Ecto neural progenitor cell (in vitro differentiated cells): ENCODE measurements at regions not wholly inside any gene's neighbourhood (a gene's known extent, or its start where the extent isn't known, plus 50 kb on each side); places are given as distances from the start of the nearest gene placed in this dataset.

ENCODE experiments used
- DNase-seq: peaks from one replicate; pipeline ENCODE4 v3.0.0-alpha.2; 2018; ENCODE audit warnings: low spot score

DNA sequence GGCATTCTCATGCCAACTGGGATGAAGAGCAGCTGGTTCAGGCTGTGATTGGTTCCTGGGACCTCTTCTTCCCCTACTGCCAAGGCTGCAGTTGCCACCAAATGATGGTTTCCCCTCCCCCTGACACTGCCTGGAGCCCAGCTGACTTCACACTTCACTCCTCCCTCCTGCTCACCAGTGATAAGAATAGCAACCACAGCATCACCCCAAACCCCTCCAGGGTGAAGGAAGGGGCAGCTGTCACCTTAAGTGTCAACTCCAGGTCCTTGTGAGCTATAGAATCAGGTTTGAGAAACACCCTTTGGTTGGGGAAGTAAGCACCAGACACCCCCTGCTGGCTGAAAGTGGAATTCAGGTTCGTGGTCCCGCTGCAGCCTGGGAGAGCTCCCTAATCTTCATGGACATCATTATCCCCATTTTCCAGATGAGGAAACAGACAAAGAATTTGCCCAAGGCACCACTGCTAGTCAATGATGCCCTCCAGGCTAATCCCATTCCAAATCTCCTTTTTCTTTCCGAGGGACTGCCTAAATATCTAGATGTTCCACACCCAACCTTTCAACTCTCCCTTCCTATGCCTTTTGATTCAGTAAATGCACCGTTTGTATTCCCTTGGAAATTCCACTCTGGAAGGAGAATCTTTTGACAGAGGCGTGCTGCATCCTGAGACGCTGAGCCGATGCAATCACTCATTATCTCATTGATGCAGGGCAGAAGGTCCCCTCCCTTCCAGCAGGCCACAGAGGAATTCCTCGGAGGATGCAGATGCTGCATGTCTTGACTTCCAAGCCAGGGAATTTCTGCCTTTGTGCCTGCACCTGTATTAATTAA is 50.6 kb upstream of the UQCRFS1 start:
- peak; percentile 78 for DNase-seq

DNA sequence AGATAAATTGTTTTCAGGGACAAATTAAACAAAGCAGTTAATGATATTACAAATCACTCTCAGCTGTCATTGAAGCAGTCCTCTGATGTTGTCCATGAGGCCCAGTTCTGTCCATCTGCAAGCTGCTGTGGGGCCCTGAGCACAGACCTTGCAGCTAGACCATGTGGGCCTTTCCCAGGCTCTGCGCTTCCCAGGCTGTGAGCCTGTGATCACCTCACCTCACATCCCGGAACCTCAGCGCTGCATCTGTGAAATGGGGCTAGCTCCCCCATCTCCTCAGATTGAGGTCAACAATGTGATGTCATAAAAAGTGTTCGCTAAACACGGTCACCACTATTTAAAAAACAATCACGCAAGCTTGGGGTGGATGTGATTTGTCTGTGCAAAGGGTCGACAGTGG is 51.9 kb upstream of the UQCRFS1 start:
- no peak for DNase-seq

DNA sequence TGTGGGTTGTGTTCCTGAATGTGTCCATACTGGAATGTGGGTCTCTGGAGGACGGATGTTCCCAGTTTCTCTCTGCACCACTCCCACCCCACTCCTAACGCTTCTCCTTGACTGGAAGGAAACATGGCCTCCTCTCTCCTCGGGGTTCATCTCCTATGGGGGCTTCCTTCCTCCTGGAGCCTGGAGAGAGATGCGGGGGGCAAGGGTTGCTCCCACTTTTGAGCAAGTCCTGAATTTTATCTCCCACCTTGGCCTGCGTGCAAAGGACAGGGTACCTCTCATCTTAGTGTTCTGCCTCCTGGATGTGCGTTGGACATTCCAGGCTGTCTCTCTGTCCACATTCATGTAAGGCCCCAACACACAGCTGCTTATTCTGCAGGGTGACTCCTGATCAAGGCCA is 52.5 kb upstream of the UQCRFS1 start:
- peak; percentile 27 for DNase-seq

DNA sequence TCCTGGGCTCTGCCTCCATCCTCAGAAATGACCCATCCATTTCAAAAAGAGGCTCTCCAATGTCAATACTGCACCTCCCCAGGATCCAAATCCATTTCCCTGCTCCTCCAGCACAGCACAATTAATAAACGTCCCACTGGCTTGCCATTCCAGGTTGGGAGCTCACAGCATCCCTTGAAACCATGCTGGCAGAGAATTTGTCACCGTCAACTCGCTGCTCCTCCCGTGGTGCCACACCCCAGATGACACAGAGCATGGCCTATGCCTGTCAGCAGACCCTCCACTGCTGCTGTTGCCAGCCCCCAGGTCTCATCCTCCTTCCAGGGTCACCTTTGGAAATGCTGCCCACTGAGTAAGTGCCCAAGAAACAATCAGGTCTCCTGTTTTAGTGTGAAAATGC is 53.0 kb upstream of the UQCRFS1 start:
- peak; percentile 29 for DNase-seq

DNA sequence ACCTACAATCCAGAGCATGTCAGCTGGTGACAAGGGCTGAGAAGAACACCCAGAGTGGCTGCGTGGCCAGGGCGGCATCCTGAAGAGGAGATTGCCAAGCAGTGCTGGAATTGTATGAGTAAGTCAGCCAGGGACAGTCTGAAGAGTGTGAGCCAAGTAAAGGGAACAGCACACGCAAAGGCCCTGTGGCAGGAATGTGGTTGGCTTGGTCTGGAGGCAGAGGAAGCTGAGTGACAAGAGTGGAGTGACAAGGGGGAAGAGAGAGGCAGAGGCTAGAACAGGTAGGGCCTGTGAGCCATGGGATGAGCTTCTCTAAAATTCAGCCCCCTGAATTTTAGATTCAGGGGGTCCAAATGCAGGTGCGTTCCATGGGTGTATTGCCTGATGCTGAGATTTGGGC is 53.7 kb upstream of the UQCRFS1 start:
- DNase-seq = no peak

DNA sequence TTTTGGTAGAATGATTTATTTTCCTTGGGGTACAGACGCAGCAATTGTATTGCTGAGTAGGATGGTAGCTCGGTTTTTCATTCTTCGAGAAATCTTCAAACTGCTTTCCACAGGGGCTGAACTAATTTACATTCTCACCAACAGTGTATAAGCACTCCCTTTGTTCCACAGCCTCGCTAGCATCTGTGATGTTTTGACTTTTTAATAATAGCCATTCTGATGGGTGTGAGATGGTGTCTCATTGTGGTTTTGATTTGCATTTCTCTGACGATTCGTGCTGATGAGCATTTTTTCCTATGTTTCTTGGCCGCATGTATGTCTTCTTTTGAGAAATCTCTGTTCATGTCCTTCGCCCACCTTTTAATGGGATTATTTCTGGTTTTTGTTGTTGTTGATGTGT is 54.8 kb upstream of the UQCRFS1 start:
- no peak for DNase-seq

DNA sequence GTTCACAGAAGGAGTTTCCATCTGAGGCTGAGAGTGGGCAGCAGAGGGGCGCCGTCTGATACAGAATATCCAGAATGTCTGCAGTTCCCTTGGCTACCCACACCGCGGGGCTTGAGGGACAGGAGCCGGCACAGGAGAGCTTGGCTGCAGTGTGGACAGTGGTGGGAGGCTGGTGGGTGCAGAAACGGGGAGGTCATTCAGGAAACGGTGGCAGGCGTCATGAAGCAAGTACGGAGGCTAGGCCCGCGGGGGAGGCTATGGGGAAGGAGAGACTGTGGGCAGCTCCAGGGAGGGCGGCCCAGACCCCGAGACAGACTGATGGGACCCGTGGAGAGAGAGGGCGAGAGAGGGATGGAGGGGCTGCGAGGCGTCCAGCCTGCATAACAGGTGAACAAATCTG is 55.2 kb upstream of the UQCRFS1 start:
- DNase-seq = no peak

DNA sequence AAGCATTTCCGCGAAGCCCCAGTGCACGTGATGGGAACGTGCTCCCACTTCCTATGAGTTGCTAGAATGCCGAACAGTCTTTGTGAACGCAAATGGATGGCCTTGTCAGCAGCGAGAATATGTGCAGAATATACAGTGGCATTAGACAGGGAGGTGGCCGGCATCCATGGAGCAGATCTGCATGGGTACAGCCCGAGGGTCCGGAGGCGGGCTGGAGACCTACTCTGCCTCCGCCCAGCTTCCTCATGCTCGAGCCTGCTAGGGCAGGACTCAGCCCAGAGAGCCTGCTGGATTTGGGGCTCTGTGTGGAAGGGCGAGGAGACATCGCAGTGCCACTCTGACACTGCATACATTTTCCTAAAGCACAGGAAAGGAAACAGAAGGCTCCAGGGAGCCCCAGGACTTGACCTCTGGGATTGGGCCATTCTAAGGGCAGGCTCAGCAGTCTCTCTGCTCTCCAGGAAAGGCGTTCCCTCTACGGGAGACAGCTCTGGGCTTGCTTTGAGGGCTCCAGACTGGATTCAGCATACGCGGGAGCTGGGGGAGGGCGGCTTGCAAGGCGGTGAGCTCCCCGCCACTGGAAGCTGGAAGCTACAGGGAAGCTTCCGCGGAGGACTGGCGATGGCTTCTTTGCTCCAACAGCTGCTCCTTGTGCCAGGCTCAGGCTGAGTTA is 55.9 kb upstream of the UQCRFS1 start:
- no peak for DNase-seq

DNA sequence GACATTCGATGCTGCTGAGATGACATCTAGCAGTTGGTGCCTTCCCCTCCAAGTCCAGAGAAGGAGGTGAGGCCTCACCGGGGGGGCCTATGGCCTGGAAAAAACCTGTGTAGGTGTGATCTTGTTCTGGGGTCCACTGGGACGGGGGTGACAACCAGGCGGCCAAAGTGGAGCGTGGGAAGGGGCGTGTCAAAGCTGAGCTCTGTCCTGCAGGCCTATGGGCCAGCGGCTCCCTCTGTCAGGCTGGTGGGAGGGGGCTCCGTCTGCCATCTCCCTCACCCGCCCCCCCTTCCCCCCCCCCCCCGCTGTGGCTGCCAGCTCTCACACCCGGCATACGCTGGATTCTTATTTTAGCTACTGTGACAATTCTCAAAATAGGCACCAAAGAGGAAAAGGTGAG is 56.7 kb upstream of the UQCRFS1 start:
- no peak for DNase-seq

DNA sequence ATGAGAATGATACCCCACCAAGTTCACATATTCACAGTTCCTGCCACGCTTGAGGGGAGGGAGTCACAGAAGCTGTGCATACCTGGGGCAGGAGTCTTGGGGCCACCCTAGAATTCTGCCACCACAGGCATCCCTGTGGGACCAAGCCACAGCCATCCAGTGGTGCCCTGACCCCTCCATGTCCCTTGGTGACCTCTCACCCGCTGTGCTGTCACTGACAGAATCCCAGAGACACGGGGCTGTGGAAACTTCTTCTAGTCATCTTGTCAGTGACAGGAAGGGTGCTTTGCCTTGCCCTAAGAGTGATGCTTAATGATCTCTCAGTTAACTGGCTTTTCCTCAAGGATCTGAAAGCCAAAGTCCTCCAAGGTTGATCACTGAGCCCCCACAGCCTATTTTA is 58.4 kb upstream of the UQCRFS1 start:
- no peak for DNase-seq

DNA sequence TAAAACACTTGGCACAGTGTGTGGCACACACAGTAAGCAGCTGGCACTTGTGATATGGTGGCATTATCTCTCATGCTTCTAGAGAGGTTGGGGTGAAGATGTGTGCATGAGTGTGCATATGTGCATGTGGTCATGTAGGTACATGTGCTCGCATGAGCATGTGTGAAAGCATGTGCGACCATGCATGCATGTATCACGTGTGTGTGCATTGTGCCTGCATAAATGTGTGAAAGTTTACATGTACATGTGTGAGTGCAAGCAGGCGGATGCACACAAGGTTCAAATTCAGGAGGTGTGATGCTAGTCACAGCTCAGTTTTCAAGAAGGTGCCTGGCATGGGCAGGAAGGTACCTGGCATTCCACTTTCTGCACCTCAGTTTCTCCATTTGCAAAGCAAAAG is 59.0 kb upstream of the UQCRFS1 start:
- no peak for DNase-seq

DNA sequence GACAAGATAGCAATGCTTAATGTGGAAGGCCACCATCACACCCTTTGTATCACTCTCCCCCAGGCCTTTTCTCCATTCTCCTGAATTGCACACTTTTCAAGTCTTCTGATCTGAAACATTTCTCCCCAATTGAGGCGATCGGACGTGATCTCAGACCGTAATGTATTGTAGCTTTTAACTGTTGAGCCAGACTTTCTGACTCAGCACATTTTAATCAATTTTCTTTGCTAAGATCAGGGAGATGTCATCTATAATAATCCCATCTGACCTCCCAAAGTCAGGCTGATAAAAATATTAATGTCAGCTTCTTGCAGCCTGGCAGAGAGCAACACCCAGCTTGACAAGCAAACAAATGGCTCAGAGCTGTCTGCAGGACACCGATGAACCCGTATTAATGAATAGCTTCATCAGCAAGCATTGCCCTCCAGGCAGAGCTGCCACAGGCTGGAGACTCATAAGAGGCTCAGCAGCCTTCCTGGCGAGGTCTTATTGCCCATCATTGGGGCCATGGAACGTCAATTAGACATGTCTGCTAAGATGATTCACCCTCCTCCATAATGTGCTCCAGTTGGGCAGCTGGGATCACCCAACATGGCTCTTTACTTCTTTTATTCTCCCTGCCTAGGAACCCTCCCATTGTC is 60.2 kb upstream of the UQCRFS1 start:
- DNase-seq = no peak

DNA sequence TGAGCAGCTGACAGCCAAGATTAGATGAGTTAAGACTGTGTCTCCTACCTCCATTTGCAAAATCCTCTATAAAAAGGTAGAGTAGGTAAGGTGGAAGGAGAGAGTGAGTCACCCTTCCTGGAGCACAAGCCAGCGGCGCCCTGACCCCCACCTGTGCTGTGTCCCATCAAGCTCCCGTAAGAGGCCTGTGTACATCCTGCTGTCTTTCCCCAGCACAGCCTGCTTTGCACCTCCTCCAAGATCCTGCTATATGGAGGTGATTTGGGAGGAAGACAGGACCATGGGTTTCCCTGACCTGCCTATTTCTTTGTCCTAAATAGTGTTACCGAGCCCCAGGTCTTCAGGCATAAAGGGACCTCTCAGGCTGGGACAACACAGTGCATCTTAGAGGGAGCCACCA is 62.3 kb upstream of the UQCRFS1 start:
- DNase-seq = no peak

DNA sequence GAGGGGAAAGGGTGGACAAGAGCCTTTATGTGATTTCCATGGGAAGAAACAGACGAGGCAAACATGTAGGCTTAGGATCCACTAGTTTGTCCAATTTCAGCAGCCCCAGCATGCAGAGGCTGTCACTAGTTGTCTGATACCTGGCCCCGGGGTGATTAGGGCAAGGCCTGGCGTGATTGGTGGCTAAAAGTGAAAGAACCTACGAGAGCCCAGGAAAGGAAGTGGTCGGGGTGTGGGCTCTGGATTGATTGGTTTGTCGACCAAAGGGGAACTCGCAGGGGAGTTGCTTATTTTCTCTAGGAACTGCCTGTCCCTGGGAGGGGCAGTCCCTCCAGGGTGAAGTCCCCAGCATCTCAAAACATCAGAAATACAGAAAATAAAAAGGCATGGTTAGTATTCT is 64.2 kb upstream of the UQCRFS1 start:
- DNase-seq = peak; percentile 58

DNA sequence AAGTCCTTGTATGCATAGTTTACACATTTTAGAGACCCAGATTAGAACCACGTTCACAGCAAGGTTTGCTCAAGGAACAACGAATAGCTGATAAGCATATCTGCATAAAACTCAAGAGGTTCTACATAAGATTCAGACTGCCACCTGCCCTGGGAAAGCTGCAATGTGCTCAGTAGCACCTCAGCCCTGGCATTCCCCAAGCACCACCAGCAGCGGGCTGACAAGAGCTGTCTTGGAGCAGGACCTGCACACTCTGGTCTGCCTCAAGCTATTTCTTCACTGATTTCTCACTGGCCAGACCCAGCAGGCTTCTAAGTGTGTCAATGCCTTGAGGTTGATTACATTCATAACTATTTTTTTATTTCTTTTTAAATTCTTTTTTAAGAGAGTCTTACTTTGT is 65.8 kb upstream of the UQCRFS1 start:
- DNase-seq = no peak

DNA sequence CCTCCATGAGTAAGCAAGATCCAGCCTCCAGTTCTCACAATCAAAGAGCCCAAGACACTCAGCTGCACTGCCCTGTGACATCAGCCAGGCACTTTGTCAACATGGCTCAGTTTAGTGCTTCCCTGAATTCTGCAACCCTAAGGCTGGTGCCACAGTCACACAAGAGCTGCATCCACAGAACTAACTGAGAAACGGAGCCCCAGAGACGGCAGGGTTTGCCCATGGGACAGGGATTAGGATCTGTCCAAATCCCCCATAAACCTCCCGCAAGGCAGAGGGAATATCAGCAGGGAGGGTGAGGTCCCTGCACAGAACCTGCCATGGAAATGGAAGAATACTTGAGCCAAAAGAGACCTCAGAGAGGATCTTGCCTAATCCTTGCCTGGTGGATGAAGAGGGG is 70.4 kb upstream of the UQCRFS1 start:
- no peak for DNase-seq

DNA sequence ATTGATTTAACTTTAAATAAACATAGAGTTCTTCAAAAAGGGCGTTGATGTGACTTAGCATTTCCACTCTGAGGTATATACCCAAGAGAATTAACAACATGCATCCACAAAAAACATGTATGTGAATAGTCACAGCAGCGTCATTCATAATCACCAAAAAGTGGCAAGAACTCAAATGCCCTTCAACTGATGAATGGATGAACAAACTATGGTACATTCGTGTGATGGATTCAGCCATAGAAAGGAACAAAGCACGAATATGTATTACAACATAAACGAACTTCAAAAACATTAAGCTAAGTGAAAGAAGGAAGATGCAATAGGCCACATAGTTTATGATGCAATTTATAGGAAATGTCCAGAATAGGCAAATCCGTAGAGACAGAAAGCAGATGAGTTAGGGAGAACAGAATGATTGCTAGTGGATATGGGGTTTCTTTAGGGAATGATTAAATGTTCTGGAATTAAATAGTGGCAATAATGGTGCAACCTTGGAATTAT is 72.3 kb upstream of the UQCRFS1 start:
- DNase-seq = no peak

DNA sequence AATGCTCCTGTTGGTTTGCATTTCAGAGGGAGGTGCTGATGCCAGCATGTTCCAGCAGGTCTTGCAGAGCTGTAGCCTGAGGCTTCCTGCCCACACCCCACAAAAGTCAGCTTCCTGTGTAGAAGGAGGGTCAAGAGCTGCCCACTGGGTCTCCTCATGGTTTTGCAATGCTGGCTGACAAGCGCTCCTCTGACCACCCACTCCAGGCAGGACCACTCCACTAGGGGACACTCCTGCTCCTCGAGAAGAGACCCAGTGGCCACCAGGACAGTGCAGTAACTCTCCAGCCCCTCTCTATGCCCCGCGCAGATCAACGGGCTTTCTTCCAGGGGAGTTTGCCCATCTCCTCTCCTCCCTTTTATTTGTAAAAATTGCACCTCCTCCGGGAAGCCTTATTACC is 72.9 kb upstream of the UQCRFS1 start:
- DNase-seq = peak; percentile 73

DNA sequence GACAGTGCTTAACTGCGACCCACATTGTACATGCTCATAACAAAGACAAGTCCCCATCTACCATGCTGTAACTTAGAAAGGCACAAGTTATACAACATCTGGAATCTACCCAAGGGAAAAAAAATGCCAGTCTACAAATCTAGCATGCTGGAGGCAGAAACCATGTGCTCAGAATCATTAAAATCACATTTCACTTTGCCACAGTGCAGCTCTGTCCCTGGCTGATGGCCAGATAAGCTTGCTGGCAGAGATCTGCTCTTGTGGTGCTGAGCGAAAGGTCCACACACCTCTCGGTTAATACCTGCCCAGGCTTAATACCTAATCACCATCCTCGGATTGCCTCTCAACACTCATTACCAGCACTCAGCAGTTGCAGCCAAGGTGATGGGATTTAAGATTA is 74.1 kb upstream of the UQCRFS1 start:
- DNase-seq = no peak

DNA sequence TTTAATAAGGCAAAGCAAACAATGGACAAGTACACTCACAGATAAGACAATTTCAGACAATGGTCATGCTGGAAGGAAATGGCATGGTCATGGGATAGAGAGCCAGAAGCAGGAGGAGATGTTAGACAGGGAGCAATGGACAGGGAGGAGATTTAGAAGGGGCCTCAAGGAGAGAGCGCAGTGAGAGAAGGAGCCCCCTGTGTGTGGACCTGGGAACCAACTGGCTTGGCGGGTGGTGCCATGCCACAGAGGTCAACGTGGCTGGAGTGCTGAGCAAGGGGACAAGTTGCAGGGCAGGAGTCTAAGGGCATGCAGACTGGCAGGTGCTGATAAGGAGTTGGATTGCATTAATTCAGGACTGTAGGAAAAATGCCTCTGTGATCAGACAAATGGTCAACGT is 75.3 kb upstream of the UQCRFS1 start:
- DNase-seq = no peak

DNA sequence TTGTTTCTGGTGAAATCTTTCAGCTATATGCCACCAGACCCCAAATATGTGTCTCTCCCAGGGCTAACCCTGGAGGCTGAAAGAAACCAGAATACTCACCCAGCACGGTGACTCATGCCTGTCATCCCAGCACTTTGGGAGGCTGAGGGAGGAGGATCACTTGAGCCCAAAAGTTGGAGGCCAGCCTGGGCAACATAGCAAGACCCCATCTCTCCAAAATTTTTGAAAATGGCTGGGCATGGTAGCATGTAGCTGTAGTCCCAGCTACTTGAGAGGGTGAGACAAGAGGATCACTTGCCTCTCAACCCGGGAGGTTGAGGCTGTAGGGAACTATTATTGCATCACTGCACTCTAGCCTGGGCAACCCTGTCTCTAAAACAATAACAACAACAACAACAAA is 76.1 kb upstream of the UQCRFS1 start:
- no peak for DNase-seq

DNA sequence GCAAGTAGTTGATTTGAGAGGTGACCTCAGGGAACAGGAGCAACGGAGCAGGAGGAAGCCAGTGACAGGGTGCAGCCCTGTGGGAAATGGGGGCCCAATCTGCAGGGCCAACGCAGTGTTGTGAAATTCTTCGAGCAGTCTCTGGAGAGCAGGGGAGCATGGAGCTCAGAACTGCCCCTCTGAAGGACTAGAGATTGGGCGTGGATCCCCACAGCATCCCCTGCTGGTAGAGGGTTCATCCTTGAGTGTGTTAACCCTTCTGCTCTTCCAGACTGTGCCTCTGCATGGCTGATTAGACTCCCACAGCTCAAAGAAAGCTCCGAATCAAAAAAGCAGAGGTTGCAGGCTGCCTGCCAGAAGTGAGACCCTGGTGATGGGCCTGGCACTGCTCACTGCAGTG is 77.9 kb upstream of the UQCRFS1 start:
- no peak for DNase-seq

DNA sequence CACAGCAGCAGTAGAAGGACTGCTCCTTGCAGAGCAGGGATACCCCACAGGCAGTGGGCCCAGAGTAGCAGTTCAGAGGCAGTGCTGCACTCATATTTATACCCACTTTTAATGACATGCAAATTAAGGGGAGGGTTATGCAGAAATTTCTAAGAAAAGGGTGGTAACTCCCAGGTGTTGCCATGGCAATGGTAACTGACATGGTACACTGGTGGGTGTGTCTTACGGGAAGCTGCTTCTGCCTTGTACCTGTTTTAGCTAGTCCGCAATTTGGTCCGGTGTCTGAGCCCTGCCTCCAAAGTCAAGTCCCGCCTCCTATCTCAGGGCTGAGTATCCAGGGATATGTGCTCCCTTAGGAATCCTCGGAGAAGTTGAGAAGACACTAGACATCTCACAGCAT is 79.2 kb upstream of the UQCRFS1 start:
- no peak for DNase-seq
